ENCODE measurements at regions not wholly inside any gene's neighbourhood (a gene's known extent, or its start where the extent isn't known, plus 50 kb on each side); places are given as distances from the start of the nearest gene placed in this dataset.
A peak's percentile ranks its signal among the peaks of the same experiment; 100 is the strongest.

- H3K4me3 ChIP-seq (ENCODE audit: control insufficient read depth in 1 of 7, extremely low read depth in 1 of 7, insufficient read depth in 4 of 7, low read depth in 2 of 7, low read length in 6 of 7) = no peak overlapping the region
- H3K27me3 ChIP-seq (replicated peaks in 2 of 5; ENCODE audit: control insufficient read depth in 4 of 5, insufficient read depth in 5 of 5, low read length in 4 of 5) = no peaks in the 10 kb centered on the region
- no peak overlapping the region for H3K27ac ChIP-seq (ENCODE audit: insufficient read depth in 1 of 2, low read depth in 1 of 2, low read length in 2 of 2, poor library complexity in 1 of 2, severe bottlenecking in 2 of 2)
- H3K4me1 ChIP-seq (ENCODE audit: control extremely low read depth in 1 of 4, control insufficient read depth in 4 of 4, insufficient read depth in 4 of 4, low read length in 3 of 4) = peaks cover 0 to 14% (median 6%) of the 10 kb centered on the region in 4 experiments
- WGBS (ENCODE audit: insufficient coverage) = no CpG with 5 or more reads among the region's 3 CpGs
- peaks cover 3 to 5% (median 3%) of the 10 kb centered on the region in 4 experiments for H3K36me3 ChIP-seq (ENCODE audit: control insufficient read depth in 4 of 4, insufficient read depth in 4 of 4, low read length in 3 of 4)
- POLR2A ChIA-PET = no interaction called here
- no peaks in the 10 kb centered on the region for H3K9me3 ChIP-seq (ENCODE audit: control extremely low read depth in 1 of 5, control insufficient read depth in 4 of 5, insufficient read depth in 2 of 5, low read depth in 1 of 5, low read length in 4 of 5)
- no peak for DNase-seq
- CTCF ChIA-PET = interaction anchor here (1.0 kb wide), 1 partner anchor 10 kb away, joined by 4 read pairs; no protein-coding TSS in a partner anchor
Observed at GRCh38 chr4:123081971-123082370, 159.6 kb upstream of the NUDT6 start.

GRCh38 chr4:123083646-123084045, 161.2 kb upstream of the NUDT6 start:
- peak overlapping the region in 1 of 2 experiments; percentile 82 for H3K27ac ChIP-seq (ENCODE audit: insufficient read depth in 1 of 2, low read depth in 1 of 2, low read length in 2 of 2, poor library complexity in 1 of 2, severe bottlenecking in 2 of 2)
- peak overlapping the region in 4 of 7 experiments; percentile 29 to 51 (median 42) for H3K4me3 ChIP-seq (ENCODE audit: control insufficient read depth in 1 of 7, extremely low read depth in 1 of 7, insufficient read depth in 4 of 7, low read depth in 2 of 7, low read length in 6 of 7)
- no CpG with 5 or more reads among the region's 3 CpGs for WGBS (ENCODE audit: insufficient coverage)
- H3K9me3 ChIP-seq (ENCODE audit: control extremely low read depth in 1 of 5, control insufficient read depth in 4 of 5, insufficient read depth in 2 of 5, low read depth in 1 of 5, low read length in 4 of 5) = no peaks in the 10 kb centered on the region
- DNase-seq = peak; percentile 23 to 78 (median 64)
- ChIA-PET CTCF (interaction anchor here (0.6 kb wide), 1 partner anchor 267 kb away, joined by 4 read pairs; no protein-coding TSS in a partner anchor), POLR2A (no interaction called here)
- H3K36me3 ChIP-seq (ENCODE audit: control insufficient read depth in 4 of 4, insufficient read depth in 4 of 4, low read length in 3 of 4) = peaks cover 0 to 3% (median under 1%) of the 10 kb centered on the region in 4 experiments
- H3K27me3 ChIP-seq (replicated peaks in 2 of 5; ENCODE audit: control insufficient read depth in 4 of 5, insufficient read depth in 5 of 5, low read length in 4 of 5) = no peaks in the 10 kb centered on the region
- H3K4me1 ChIP-seq (ENCODE audit: control extremely low read depth in 1 of 4, control insufficient read depth in 4 of 4, insufficient read depth in 4 of 4, low read length in 3 of 4) = peaks cover 0 to 23% (median 6%) of the 10 kb centered on the region in 4 experiments

- no peak for DNase-seq
- Histone ChIP-seq H3K9me3 (ENCODE audit: control extremely low read depth in 1 of 5, control insufficient read depth in 4 of 5, insufficient read depth in 2 of 5, low read depth in 1 of 5, low read length in 4 of 5) (peaks cover 0 to 11% (median 7%) of the 10 kb centered on the region in 5 experiments), H3K4me1 (ENCODE audit: control extremely low read depth in 1 of 4, control insufficient read depth in 4 of 4, insufficient read depth in 4 of 4, low read length in 3 of 4) (peaks cover 0 to 15% (median 4%) of the 10 kb centered on the region in 4 experiments), H3K4me3 (ENCODE audit: control insufficient read depth in 1 of 7, extremely low read depth in 1 of 7, insufficient read depth in 4 of 7, low read depth in 2 of 7, low read length in 6 of 7) (no peak overlapping the region), H3K36me3 (ENCODE audit: control insufficient read depth in 4 of 4, insufficient read depth in 4 of 4, low read length in 3 of 4) (peaks cover 4 to 24% (median 8%) of the 10 kb centered on the region in 4 experiments), H3K27ac (ENCODE audit: insufficient read depth in 1 of 2, low read depth in 1 of 2, low read length in 2 of 2, poor library complexity in 1 of 2, severe bottlenecking in 2 of 2) (no peak overlapping the region), H3K27me3 (replicated peaks in 2 of 5; ENCODE audit: control insufficient read depth in 4 of 5, insufficient read depth in 5 of 5, low read length in 4 of 5) (no peaks in the 10 kb centered on the region)
- WGBS (ENCODE audit: insufficient coverage) = no CpG with 5 or more reads among the region's 4 CpGs
- POLR2A ChIA-PET = no interaction called here
- CTCF ChIA-PET = no interaction called here
Observed at GRCh38 chr4:123088501-123088900, 166.1 kb upstream of the NUDT6 start.

- Histone ChIP-seq H3K36me3 (ENCODE audit: control insufficient read depth in 4 of 4, insufficient read depth in 4 of 4, low read length in 3 of 4) (peaks cover 5 to 24% (median 8%) of the 10 kb centered on the region in 4 experiments), H3K4me1 (ENCODE audit: control extremely low read depth in 1 of 4, control insufficient read depth in 4 of 4, insufficient read depth in 4 of 4, low read length in 3 of 4) (peaks cover 0 to 9% (median 0%) of the 10 kb centered on the region in 4 experiments), H3K4me3 (ENCODE audit: control insufficient read depth in 1 of 7, extremely low read depth in 1 of 7, insufficient read depth in 4 of 7, low read depth in 2 of 7, low read length in 6 of 7) (no peak overlapping the region), H3K9me3 (ENCODE audit: control extremely low read depth in 1 of 5, control insufficient read depth in 4 of 5, insufficient read depth in 2 of 5, low read depth in 1 of 5, low read length in 4 of 5) (peaks cover 0 to 11% (median 7%) of the 10 kb centered on the region in 5 experiments), H3K27me3 (replicated peaks in 2 of 5; ENCODE audit: control insufficient read depth in 4 of 5, insufficient read depth in 5 of 5, low read length in 4 of 5) (no peaks in the 10 kb centered on the region), H3K27ac (ENCODE audit: insufficient read depth in 1 of 2, low read depth in 1 of 2, low read length in 2 of 2, poor library complexity in 1 of 2, severe bottlenecking in 2 of 2) (no peak overlapping the region)
- WGBS (ENCODE audit: insufficient coverage) = 100% methylated on average over 1 of the region's 2 CpGs
- CTCF ChIA-PET = interaction anchor here (2.0 to 2.2 kb wide), 2 partner anchors 9 to 12 kb away, joined by 5 to 13 read pairs; no protein-coding TSS in a partner anchor
- POLR2A ChIA-PET = no interaction called here
- no peak for DNase-seq
Observed at GRCh38 chr4:123090886-123091285, 168.5 kb upstream of the NUDT6 start.

GRCh38 chr4:123092586-123092985, 170.2 kb upstream of the NUDT6 start:
- CTCF ChIA-PET = interaction anchor here (2.0 to 2.2 kb wide), 2 partner anchors 8 to 10 kb away, joined by 5 to 13 read pairs; no protein-coding TSS in a partner anchor

GRCh38 chr4:123093236-123093635, 170.8 kb upstream of the NUDT6 start:
- Histone ChIP-seq H3K4me1 (ENCODE audit: control extremely low read depth in 1 of 4, control insufficient read depth in 4 of 4, insufficient read depth in 4 of 4, low read length in 3 of 4) (peaks cover 0 to under 1% (median 0%) of the 10 kb centered on the region in 4 experiments), H3K27ac (ENCODE audit: insufficient read depth in 1 of 2, low read depth in 1 of 2, low read length in 2 of 2, poor library complexity in 1 of 2, severe bottlenecking in 2 of 2) (no peak overlapping the region), H3K9me3 (ENCODE audit: control extremely low read depth in 1 of 5, control insufficient read depth in 4 of 5, insufficient read depth in 2 of 5, low read depth in 1 of 5, low read length in 4 of 5) (peaks cover 0 to 11% (median 7%) of the 10 kb centered on the region in 5 experiments), H3K4me3 (ENCODE audit: control insufficient read depth in 1 of 7, extremely low read depth in 1 of 7, insufficient read depth in 4 of 7, low read depth in 2 of 7, low read length in 6 of 7) (no peak overlapping the region), H3K36me3 (ENCODE audit: control insufficient read depth in 4 of 4, insufficient read depth in 4 of 4, low read length in 3 of 4) (peaks cover 6 to 24% (median 8%) of the 10 kb centered on the region in 4 experiments), H3K27me3 (replicated peaks in 2 of 5; ENCODE audit: control insufficient read depth in 4 of 5, insufficient read depth in 5 of 5, low read length in 4 of 5) (no peaks in the 10 kb centered on the region)
- POLR2A ChIA-PET = no interaction called here
- WGBS (ENCODE audit: insufficient coverage) = 100% methylated on average over 3 of the region's 3 CpGs
- CTCF ChIA-PET = no interaction called here
- peak in 1 of 3 donors; percentile 36 for DNase-seq

More at GRCh38 chr4:123092586-123092985, 170.2 kb upstream of the NUDT6 start:
- 100% methylated on average over 1 of the region's 1 CpG for WGBS (ENCODE audit: insufficient coverage)
- H3K4me3 ChIP-seq (ENCODE audit: control insufficient read depth in 1 of 7, extremely low read depth in 1 of 7, insufficient read depth in 4 of 7, low read depth in 2 of 7, low read length in 6 of 7) = no peak overlapping the region
- peaks cover 0 to 7% (median 0%) of the 10 kb centered on the region in 4 experiments for H3K4me1 ChIP-seq (ENCODE audit: control extremely low read depth in 1 of 4, control insufficient read depth in 4 of 4, insufficient read depth in 4 of 4, low read length in 3 of 4)
- no peak for DNase-seq
- H3K9me3 ChIP-seq (ENCODE audit: control extremely low read depth in 1 of 5, control insufficient read depth in 4 of 5, insufficient read depth in 2 of 5, low read depth in 1 of 5, low read length in 4 of 5) = peaks cover 0 to 11% (median 7%) of the 10 kb centered on the region in 5 experiments
- POLR2A ChIA-PET = no interaction called here
- H3K27me3 ChIP-seq (replicated peaks in 2 of 5; ENCODE audit: control insufficient read depth in 4 of 5, insufficient read depth in 5 of 5, low read length in 4 of 5) = no peaks in the 10 kb centered on the region
- H3K27ac ChIP-seq (ENCODE audit: insufficient read depth in 1 of 2, low read depth in 1 of 2, low read length in 2 of 2, poor library complexity in 1 of 2, severe bottlenecking in 2 of 2) = no peak overlapping the region
- peaks cover 6 to 24% (median 8%) of the 10 kb centered on the region in 4 experiments for H3K36me3 ChIP-seq (ENCODE audit: control insufficient read depth in 4 of 4, insufficient read depth in 4 of 4, low read length in 3 of 4)

- ChIA-PET POLR2A (no interaction called here), CTCF (no interaction called here)
- H3K4me1 ChIP-seq (ENCODE audit: control extremely low read depth in 1 of 4, control insufficient read depth in 4 of 4, insufficient read depth in 4 of 4, low read length in 3 of 4) = peaks cover 0 to under 1% (median 0%) of the 10 kb centered on the region in 4 experiments
- DNase-seq = no peak
- H3K36me3 ChIP-seq (ENCODE audit: control insufficient read depth in 4 of 4, insufficient read depth in 4 of 4, low read length in 3 of 4) = peaks cover 1 to 17% (median 2%) of the 10 kb centered on the region in 4 experiments
- peaks cover 0 to 7% (median 1%) of the 10 kb centered on the region in 5 experiments for H3K9me3 ChIP-seq (ENCODE audit: control extremely low read depth in 1 of 5, control insufficient read depth in 4 of 5, insufficient read depth in 2 of 5, low read depth in 1 of 5, low read length in 4 of 5)
- no peak overlapping the region for H3K27ac ChIP-seq (ENCODE audit: insufficient read depth in 1 of 2, low read depth in 1 of 2, low read length in 2 of 2, poor library complexity in 1 of 2, severe bottlenecking in 2 of 2)
- no peaks in the 10 kb centered on the region for H3K27me3 ChIP-seq (replicated peaks in 2 of 5; ENCODE audit: control insufficient read depth in 4 of 5, insufficient read depth in 5 of 5, low read length in 4 of 5)
- WGBS (ENCODE audit: insufficient coverage) = 86% methylated on average over 4 of the region's 4 CpGs
- H3K4me3 ChIP-seq (ENCODE audit: control insufficient read depth in 1 of 7, extremely low read depth in 1 of 7, insufficient read depth in 4 of 7, low read depth in 2 of 7, low read length in 6 of 7) = no peak overlapping the region
Observed at GRCh38 chr4:123096038-123096437, 173.6 kb upstream of the NUDT6 start.

All from common myeloid progenitor, CD34-positive (primary cell).